Inferior parietal cortex (tissue), 1 donor: ENCODE measurements at regions not wholly inside any gene's neighbourhood (a gene's known extent, or its start where the extent isn't known, plus 50 kb on each side); places are given as distances from the start of the nearest gene placed in this dataset.
"Not testable (repeated sequence)": the region's sequence is repeated elsewhere in the genome, so short reads cannot be mapped to it uniquely, and the experiment has no call there.

Experiments used
- DNase-seq: peaks from one replicate; pipeline ENCODE4 v3.0.0-alpha.2; 2016; ENCODE audit errors: extremely low spot score

GRCh38 chr1:230487773-230488428, 61.8 kb upstream of the PGBD5 start:
- DNase-seq: no peak

- DNase-seq: no peak
These were observed 50.5 kb upstream of the PGBD5 start for GRCh38 chr1:230476622-230477003.

- DNase-seq: not testable (repeated sequence)
These were observed 49.9 kb upstream of the PGBD5 start for GRCh38 chr1:230475856-230476621.
